ENCODE measurements at regions not wholly inside any gene's neighbourhood (a gene's known extent, or its start where the extent isn't known, plus 50 kb on each side); places are given as distances from the start of the nearest gene placed in this dataset.

- H3K4me1 ChIP-seq, result peaks cover 0 to 9% of the 10 kb centered on the region in 2 donors
- TF ChIP-seq CTCF (IDR thresholded peaks at IDR 0.05), result no peak
- no peak overlapping the region for H3K4me3 ChIP-seq
- intact Hi-C loops (cut with DNase I), result no loop called here
- no peak for DNase-seq (ENCODE audit: low spot score in 2 of 2)
- H3K27ac ChIP-seq, result no peak overlapping the region
- no peaks in the 10 kb centered on the region for H3K27me3 ChIP-seq
- no peaks in the 10 kb centered on the region for H3K36me3 ChIP-seq
- H3K9me3 ChIP-seq, result no peaks in the 10 kb centered on the region
Observed at GRCh38 chr5:174339130-174339529, 293.6 kb downstream of the NSG2 start.

- Histone ChIP-seq H3K9me3 (no peaks in the 10 kb centered on the region), H3K36me3 (no peaks in the 10 kb centered on the region), H3K4me3 (no peak overlapping the region), H3K27me3 (no peaks in the 10 kb centered on the region), H3K27ac (no peak overlapping the region), H3K4me1 (peaks cover 0 to 9% of the 10 kb centered on the region in 2 donors)
- no peak for TF ChIP-seq CTCF (IDR thresholded peaks at IDR 0.05)
- no peak for DNase-seq (ENCODE audit: low spot score in 2 of 2)
- intact Hi-C loops (cut with DNase I), result loop anchor here (10.0 kb wide), 2 partner anchors 215 to 385 kb away; partner anchors contain the start of gene MSX2
Observed at GRCh38 chr5:174340226-174340625, 294.7 kb downstream of the NSG2 start.

GRCh38 chr5:174342696-174343095 is 297.2 kb downstream of the NSG2 start:
- Histone ChIP-seq H3K4me1 (peaks cover 0 to 13% of the 10 kb centered on the region in 2 donors), H3K27me3 (no peaks in the 10 kb centered on the region), H3K4me3 (no peak overlapping the region), H3K36me3 (no peaks in the 10 kb centered on the region), H3K9me3 (no peaks in the 10 kb centered on the region), H3K27ac (no peak overlapping the region)
- intact Hi-C loops (cut with DNase I), result loop anchor here (10.0 kb wide), 2 partner anchors 212 to 382 kb away; partner anchors contain the start of gene MSX2
- no peak for TF ChIP-seq CTCF (IDR thresholded peaks at IDR 0.05)
- no peak for DNase-seq (ENCODE audit: low spot score in 2 of 2)

- no peak for TF ChIP-seq CTCF (IDR thresholded peaks at IDR 0.05)
- H3K9me3 ChIP-seq, result no peaks in the 10 kb centered on the region
Observed at GRCh38 chr5:174343826-174344225, 298.3 kb downstream of the NSG2 start.

GRCh38 chr5:174344335-174344734 is 298.8 kb downstream of the NSG2 start:
- no peak overlapping the region for H3K4me3 ChIP-seq
- no peak for TF ChIP-seq CTCF (IDR thresholded peaks at IDR 0.05)
- H3K36me3 ChIP-seq, result no peaks in the 10 kb centered on the region
- peaks cover 0 to 12% of the 10 kb centered on the region in 2 donors for H3K4me1 ChIP-seq
- no peaks in the 10 kb centered on the region for H3K9me3 ChIP-seq
- no peak for DNase-seq (ENCODE audit: low spot score in 2 of 2)
- intact Hi-C loops (cut with DNase I), result loop anchor here (10.0 kb wide), 2 partner anchors 210 to 380 kb away; partner anchors contain the start of gene MSX2
- H3K27ac ChIP-seq, result no peak overlapping the region
- no peaks in the 10 kb centered on the region for H3K27me3 ChIP-seq

More at GRCh38 chr5:174343826-174344225, 298.3 kb downstream of the NSG2 start:
- Histone ChIP-seq H3K27me3 (no peaks in the 10 kb centered on the region), H3K4me1 (peaks cover 0 to 12% of the 10 kb centered on the region in 2 donors), H3K36me3 (no peaks in the 10 kb centered on the region), H3K27ac (no peak overlapping the region), H3K4me3 (no peak overlapping the region)
- intact Hi-C loops (cut with DNase I), result loop anchor here (10.0 kb wide), 2 partner anchors 211 to 381 kb away; partner anchors contain the start of gene MSX2
- DNase-seq (ENCODE audit: low spot score in 2 of 2), result no peak

GRCh38 chr5:174347183-174347582 is 301.7 kb downstream of the NSG2 start:
- no peak for TF ChIP-seq CTCF (IDR thresholded peaks at IDR 0.05)
- no peaks in the 10 kb centered on the region for H3K9me3 ChIP-seq
- no peaks in the 10 kb centered on the region for H3K27me3 ChIP-seq
- H3K27ac ChIP-seq, result peak overlapping the region; percentile 69 to 81
- no peak overlapping the region for H3K4me3 ChIP-seq
- intact Hi-C loops (cut with DNase I), result loop anchor here (10.0 kb wide), 2 partner anchors 208 to 378 kb away; partner anchors contain the start of gene MSX2
- no peaks in the 10 kb centered on the region for H3K36me3 ChIP-seq
- peaks cover 0 to 8% of the 10 kb centered on the region in 2 donors for H3K4me1 ChIP-seq
- DNase-seq (ENCODE audit: low spot score in 2 of 2), result no peak
